ENCODE measurements at regions not wholly inside any gene's neighbourhood (a gene's known extent, or its start where the extent isn't known, plus 50 kb on each side); places are given as distances from the start of the nearest gene placed in this dataset.
"Not testable (repeated sequence)": the region's sequence is repeated elsewhere in the genome, so short reads cannot be mapped to it uniquely, and the experiment has no call there.

DNA sequence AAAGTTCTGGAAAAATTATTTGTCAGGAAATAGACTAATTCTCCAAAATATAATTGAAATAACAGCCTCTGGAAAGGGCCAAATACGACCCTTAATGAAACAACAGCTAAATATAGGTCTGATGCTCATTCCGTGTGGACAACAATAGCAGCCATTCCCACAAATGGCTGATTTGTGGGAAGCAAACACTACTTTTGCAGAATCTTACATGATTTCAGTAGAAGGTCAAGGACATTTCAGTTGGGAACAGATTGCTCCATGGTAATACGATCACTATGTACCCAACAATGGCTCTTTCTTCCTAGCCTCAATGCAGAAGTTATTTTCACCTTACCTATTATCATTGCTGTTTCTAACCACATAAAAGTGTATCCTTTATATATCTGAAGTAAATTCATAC, 1859.9 kb downstream of the FOXD4L5 start:
- TF ChIP-seq, protein P1, sequence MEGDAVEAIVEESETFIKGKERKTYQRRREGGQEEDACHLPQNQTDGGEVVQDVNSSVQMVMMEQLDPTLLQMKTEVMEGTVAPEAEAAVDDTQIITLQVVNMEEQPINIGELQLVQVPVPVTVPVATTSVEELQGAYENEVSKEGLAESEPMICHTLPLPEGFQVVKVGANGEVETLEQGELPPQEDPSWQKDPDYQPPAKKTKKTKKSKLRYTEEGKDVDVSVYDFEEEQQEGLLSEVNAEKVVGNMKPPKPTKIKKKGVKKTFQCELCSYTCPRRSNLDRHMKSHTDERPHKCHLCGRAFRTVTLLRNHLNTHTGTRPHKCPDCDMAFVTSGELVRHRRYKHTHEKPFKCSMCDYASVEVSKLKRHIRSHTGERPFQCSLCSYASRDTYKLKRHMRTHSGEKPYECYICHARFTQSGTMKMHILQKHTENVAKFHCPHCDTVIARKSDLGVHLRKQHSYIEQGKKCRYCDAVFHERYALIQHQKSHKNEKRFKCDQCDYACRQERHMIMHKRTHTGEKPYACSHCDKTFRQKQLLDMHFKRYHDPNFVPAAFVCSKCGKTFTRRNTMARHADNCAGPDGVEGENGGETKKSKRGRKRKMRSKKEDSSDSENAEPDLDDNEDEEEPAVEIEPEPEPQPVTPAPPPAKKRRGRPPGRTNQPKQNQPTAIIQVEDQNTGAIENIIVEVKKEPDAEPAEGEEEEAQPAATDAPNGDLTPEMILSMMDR (IDR thresholded peaks at IDR 0.05; ENCODE audit: low read depth, low read length): not testable (repeated sequence)
- TF ChIP-seq EZH2phosphoT487 (IDR thresholded peaks at IDR 0.05; ENCODE audit: low read depth): not testable (repeated sequence)

All from OCI-LY3 (cell line).